Hepatocyte (in vitro differentiated cells): ENCODE measurements at regions not wholly inside any gene's neighbourhood (a gene's known extent, or its start where the extent isn't known, plus 50 kb on each side); places are given as distances from the start of the nearest gene placed in this dataset.
"Not testable (repeated sequence)": the region's sequence is repeated elsewhere in the genome, so short reads cannot be mapped to it uniquely, and the experiment has no call there.

ENCODE experiments used
- DNase-seq: peaks from one replicate; pipeline ENCODE4 v3.0.0-alpha.2; 2016; ENCODE audit warnings: low spot score
- H2AFZ ChIP-seq: fragments of 200-600 bp; sonication (generic); 2 replicates; pipeline ENCODE4 v1.6.0; 2016; ENCODE audit warnings: antibody characterized with exemption, mild to moderate bottlenecking
- H3K27ac ChIP-seq: fragments of 200-600 bp; sonication (generic); 2 replicates; pipeline ENCODE4 v1.5.1; 2016; ENCODE audit warnings: mild to moderate bottlenecking
- H3K27me3 ChIP-seq: fragments of 200-600 bp; sonication (generic); 2 replicates; pipeline ENCODE4 v1.6.1; 2016
- H3K36me3 ChIP-seq: fragments of 200-600 bp; sonication (generic); replicated peaks from 2 replicates; pipeline ENCODE4 v1.5.1; 2016; ENCODE audit warnings: low read depth; ENCODE audit not compliant: insufficient read depth
- H3K4me1 ChIP-seq: fragments of 200-600 bp; sonication (generic); 2 replicates; pipeline ENCODE4 v1.5.1; 2016; ENCODE audit warnings: mild to moderate bottlenecking, moderate library complexity; ENCODE audit not compliant: insufficient read depth
- H3K4me2 ChIP-seq: fragments of 200-600 bp; sonication (generic); 2 replicates; pipeline ENCODE4 v1.6.0; 2016
- H3K4me3 ChIP-seq: fragments of 200-600 bp; sonication (generic); 2 replicates; pipeline ENCODE4 v1.5.1; 2016; ENCODE audit warnings: mild to moderate bottlenecking
- H3K79me2 ChIP-seq: fragments of 200-600 bp; sonication (generic); 2 replicates; pipeline ENCODE4 v1.6.0; 2017; ENCODE audit warnings: mild to moderate bottlenecking
- H3K9me2 ChIP-seq: fragments of 200-600 bp; sonication (generic); replicated peaks from 2 replicates; pipeline ENCODE4 v1.6.0; 2017; ENCODE audit warnings: mild to moderate bottlenecking; ENCODE audit not compliant: insufficient read depth
- H3K9me3 ChIP-seq: fragments of 200-600 bp; sonication (generic); 2 replicates; pipeline ENCODE4 v1.5.1; 2016; ENCODE audit warnings: low read depth, mild to moderate bottlenecking
- H4K20me1 ChIP-seq: fragments of 200-600 bp; sonication (generic); 2 replicates; pipeline ENCODE4 v1.6.0; 2016; ENCODE audit warnings: mild to moderate bottlenecking; ENCODE audit not compliant: insufficient read depth, poor library complexity, severe bottlenecking
- CTCF ChIP-seq: fragments of 200-600 bp; sonication (generic); IDR thresholded peaks from 2 replicates; pipeline ENCODE4 v1.5.1; 2016; ENCODE audit warnings: antibody characterized with exemption, mild to moderate bottlenecking; ENCODE audit not compliant: poor library complexity
- EZH2 ChIP-seq: fragments of 200-600 bp; sonication (generic); IDR thresholded peaks from 2 replicates; pipeline ENCODE4 v1.6.1; 2016; ENCODE audit warnings: antibody characterized with exemption, mild to moderate bottlenecking, borderline replicate concordance
- EZH2phosphoT487 ChIP-seq: fragments of 200-600 bp; sonication (generic); IDR thresholded peaks from one replicate; pipeline ENCODE4 v1.6.1; 2018; ENCODE audit warnings: antibody characterized with exemption, mild to moderate bottlenecking, low read depth, moderate library complexity; ENCODE audit not compliant: unreplicated experiment, severe bottlenecking
- WGBS: methylation state at CpG from one replicate; pipeline ENCODE4 v1.1.6; 2016; ENCODE audit warnings: low lambda C conversion rate; ENCODE audit errors: missing lambda C conversion rate; 5-methylcytosine and 5-hydroxymethylcytosine counted together

DNA sequence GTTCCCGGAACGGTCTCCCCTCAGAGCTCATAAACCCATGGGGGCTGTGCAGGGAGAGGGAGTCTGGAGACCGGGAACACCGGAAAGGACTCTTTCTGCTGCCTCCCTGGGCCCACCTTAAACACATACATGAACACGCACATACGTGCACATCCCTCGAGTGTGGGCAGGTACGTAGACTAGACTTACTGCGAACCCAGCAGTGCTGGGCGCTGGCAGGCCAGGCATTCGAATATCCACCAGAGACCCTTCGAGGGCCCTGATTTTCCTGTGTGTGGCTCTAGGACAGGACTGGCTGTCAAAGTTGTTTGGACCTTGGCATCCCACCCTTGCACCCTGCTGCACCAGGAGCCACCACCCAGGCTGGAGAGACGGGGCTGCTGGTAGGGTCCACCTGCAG, 102.7 kb downstream of the PLXNA1 start:
- Histone ChIP-seq H3K27me3 (no peaks in the 10 kb centered on the region), H3K9me2 (no peaks in the 10 kb centered on the region), H3K4me1 (no peaks in the 10 kb centered on the region), H3K4me3 (no peak overlapping the region), H3K4me2 (no peak overlapping the region), H2AFZ (no peak overlapping the region), H3K79me2 (no peaks in the 10 kb centered on the region), H3K9me3 (no peaks in the 10 kb centered on the region), H4K20me1 (no peaks in the 10 kb centered on the region), H3K36me3 (no peaks in the 10 kb centered on the region), H3K27ac (no peak overlapping the region)
- DNase-seq, result no peak
- TF ChIP-seq EZH2 (no peak), CTCF (no peak), EZH2phosphoT487 (no peak)
- WGBS, result 93% methylated on average over 13 of the region's 13 CpGs

DNA sequence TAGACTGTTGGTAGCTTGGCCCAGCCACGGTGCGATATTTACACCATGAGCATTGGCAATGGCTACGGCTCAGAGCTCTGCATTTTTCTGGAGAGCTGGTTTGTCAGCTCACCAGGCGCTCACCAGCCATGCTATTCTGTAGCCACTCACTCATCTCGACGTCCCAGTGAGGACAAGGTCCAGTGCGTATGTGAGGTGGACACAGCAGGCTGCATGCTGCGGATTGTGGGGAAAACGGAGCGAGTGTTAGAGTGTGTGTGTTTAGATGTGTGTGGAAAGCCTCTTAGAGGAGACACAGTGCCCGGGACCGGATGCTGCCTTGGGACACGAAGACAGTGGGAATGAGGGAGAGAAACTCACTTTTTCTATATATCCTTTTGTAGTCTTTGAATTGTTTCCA, 103.7 kb downstream of the PLXNA1 start:
- H3K36me3 ChIP-seq, H3K4me1 ChIP-seq, H3K79me2 ChIP-seq, H3K4me2 ChIP-seq, H3K27ac ChIP-seq, H4K20me1 ChIP-seq, H2AFZ ChIP-seq, H3K4me3 ChIP-seq, H3K27me3 ChIP-seq, DNase-seq, H3K9me2 ChIP-seq, H3K9me3 ChIP-seq: not testable (repeated sequence)
- 90% methylated on average over 13 of the region's 13 CpGs for WGBS

GRCh38 chr3:127087441-127087840, 104.5 kb downstream of the PLXNA1 start:
- TF ChIP-seq EZH2phosphoT487, result no peak
- no peak for TF ChIP-seq CTCF
- TF ChIP-seq EZH2, result no peak
- Histone ChIP-seq H3K36me3 (no peaks in the 10 kb centered on the region), H3K9me2 (no peaks in the 10 kb centered on the region), H3K4me2 (no peak overlapping the region), H3K27ac (no peak overlapping the region), H3K79me2 (no peaks in the 10 kb centered on the region), H2AFZ (no peak overlapping the region), H3K27me3 (no peaks in the 10 kb centered on the region), H3K9me3 (no peaks in the 10 kb centered on the region), H3K4me3 (no peak overlapping the region), H4K20me1 (no peaks in the 10 kb centered on the region), H3K4me1 (peaks cover 4% of the 10 kb centered on the region)
- 88% methylated on average over 9 of the region's 9 CpGs for WGBS
- no peak for DNase-seq

GRCh38 chr3:127088511-127089351, 104.2 kb upstream of the PRR23E start:
- WGBS, result 83% methylated on average over 20 of the region's 20 CpGs
- DNase-seq, result no peak
- Histone ChIP-seq H3K79me2 (no peaks in the 10 kb centered on the region), H4K20me1 (no peaks in the 10 kb centered on the region), H3K9me3 (no peaks in the 10 kb centered on the region), H2AFZ (no peak overlapping the region), H3K27ac (no peak overlapping the region), H3K27me3 (no peaks in the 10 kb centered on the region), H3K4me2 (no peak overlapping the region), H3K4me3 (no peak overlapping the region), H3K9me2 (no peaks in the 10 kb centered on the region), H3K36me3 (no peaks in the 10 kb centered on the region), H3K4me1 (peaks cover 8% of the 10 kb centered on the region)
- TF ChIP-seq EZH2phosphoT487 (no peak), CTCF (no peak), EZH2 (no peak)
